Embryonic facial prominence (tissue), 1 donor: ENCODE measurements at regions not wholly inside any gene's neighbourhood (a gene's known extent, or its start where the extent isn't known, plus 50 kb on each side); places are given as distances from the start of the nearest gene placed in this dataset.

Experiments
- DNase-seq: peaks from one replicate; pipeline ENCODE4 v3.0.0-alpha.2; 2016; ENCODE audit errors: extremely low spot score

DNA sequence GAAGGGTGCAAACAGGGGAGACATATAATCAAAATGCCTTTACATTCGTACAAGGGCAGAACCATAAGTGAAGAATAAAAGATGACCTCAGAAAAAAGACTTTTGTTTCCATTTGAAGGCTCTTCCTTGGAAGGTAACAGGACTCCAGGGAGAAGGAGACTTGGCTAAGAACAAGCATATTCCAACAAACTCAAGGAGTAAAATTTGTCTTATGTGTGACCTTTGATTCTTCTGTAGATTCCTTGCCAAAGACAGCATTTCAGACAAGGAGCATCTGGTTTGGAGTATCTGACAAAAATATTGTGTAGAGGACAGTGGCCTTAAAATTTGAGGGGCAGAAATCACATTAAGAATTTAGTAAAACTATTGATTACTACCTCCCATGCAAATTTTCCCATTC, 991.9 kb downstream of the FLRT2 start:
- no peak for DNase-seq

DNA sequence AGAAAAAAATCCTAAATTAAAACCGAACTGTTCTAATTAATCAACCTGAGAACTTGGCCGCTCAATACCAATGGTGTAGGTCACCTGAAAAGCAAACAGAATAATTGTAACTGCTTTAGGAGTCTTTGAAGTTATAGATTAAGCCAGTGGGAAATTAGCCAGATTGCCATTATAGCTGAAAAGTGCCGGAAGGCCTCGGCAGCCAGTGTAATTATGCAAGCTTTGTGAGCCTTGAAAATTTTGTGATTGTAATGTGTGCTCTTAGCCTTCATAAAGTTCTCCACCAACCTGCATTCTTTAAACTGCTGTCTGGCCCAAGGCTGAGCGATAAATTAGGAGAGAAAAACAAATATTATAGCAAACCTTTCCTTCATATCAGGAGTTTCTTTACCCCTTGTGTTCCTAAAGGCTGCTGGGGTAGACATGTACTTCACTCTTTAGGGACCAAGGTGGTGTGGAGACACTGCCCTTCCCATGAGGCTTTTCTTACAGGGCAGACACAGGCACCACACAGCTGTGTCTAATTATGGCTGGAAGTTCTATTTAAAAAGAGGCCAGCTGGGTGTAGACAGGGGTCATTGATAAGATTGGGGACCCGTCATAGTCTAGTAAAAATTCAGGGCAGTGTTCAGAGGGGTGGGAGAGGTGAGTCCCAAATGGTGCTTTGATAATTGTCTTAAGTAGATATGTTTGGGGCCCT, 991.2 kb downstream of the FLRT2 start:
- DNase-seq, result no peak

- no peak for DNase-seq
These were observed 988.4 kb downstream of the FLRT2 start for GRCh38 chr14:86518298-86518697.

GRCh38 chr14:86515195-86515594, 985.3 kb downstream of the FLRT2 start:
- DNase-seq, result no peak

DNA sequence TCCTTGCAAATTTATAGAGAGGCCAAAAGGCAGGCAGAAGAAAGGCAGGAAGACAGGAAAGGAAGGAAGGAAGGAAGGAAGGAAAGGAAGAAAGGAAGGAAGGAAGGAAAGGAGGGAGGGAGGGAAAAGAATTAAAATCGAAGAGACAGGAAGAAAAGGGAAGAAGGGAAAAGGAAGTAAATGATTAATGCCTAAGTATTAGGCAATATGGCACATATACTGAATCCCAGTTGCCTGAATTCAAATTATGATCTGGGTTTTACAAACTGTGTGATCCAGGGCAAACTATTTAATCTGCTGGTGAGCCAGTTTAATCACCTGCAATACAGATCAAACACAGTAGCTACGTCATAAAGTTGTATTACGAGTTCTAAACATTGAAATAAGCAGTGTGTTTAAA, 983.6 kb downstream of the FLRT2 start:
- DNase-seq, result no peak

GRCh38 chr14:86513056-86513455, 983.1 kb downstream of the FLRT2 start:
- DNase-seq, result no peak

DNA sequence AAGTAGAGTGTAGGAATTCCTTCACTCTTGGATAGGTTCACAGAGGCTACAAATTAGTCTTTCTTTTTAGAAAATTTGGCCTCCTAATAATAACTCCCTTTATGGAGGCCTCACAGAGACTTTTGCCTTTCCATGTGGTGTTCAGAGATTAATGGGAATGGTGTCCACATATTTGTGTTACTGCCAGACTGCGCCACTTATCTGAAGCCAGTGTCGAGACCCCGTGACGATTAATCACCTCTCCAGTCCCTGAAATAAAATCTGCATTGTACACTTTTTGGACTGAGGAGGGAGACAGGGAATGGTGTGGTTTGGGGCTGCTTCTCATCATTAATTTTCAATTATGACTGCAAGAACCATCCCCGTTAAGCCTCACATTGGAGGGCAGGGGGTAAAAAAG, 980.5 kb downstream of the FLRT2 start:
- no peak for DNase-seq

DNA sequence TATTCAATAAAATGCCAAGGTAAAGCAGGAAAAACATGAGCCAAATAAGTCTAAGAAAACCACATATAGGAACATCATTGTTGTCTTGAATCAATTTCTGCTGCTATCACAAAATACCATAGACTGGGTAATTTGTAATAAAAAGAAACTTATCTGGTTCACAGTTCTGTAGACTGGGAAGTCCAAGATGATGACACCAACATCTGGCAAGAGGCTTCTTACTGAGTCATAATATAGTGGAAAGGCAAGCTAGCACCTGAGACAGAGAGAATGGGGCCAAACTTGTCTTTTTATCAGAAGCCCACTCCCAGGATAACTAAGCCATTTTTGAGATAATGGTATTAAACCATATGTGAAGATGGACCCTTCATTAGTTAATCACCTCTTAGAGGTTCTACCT, 975.9 kb downstream of the FLRT2 start:
- DNase-seq, result no peak

- DNase-seq, result no peak
These were observed 971.7 kb downstream of the FLRT2 start for GRCh38 chr14:86501611-86502010.

GRCh38 chr14:86491743-86492142, 961.8 kb downstream of the FLRT2 start:
- no peak for DNase-seq

- DNase-seq, result no peak
These were observed 951.2 kb downstream of the FLRT2 start for GRCh38 chr14:86481104-86481503.

DNA sequence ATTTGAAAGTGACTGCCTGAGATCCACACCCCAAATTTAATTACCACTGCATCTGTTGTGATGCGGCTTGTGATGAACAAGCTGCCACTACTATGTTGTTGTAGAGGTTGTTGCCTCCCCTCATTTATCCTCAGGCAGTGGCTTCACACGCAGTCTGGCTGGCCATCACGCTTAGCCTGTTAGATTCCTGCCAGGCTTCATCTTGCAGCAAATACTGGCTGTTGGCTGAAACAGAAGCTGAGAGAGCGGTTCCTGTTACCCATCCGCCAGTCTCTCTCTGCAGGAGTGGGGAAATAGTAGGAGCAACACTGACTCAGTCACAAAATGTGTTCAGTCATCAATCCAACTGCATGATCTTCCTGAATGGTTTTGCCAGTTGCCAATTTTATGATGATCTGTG, 934.4 kb downstream of the FLRT2 start:
- no peak for DNase-seq

GRCh38 chr14:86462193-86462753, 932.3 kb downstream of the FLRT2 start:
- DNase-seq, result no peak

GRCh38 chr14:86457481-86458135, 927.7 kb downstream of the FLRT2 start:
- DNase-seq, result no peak

- no peak for DNase-seq
These were observed 920.1 kb downstream of the FLRT2 start for GRCh38 chr14:86450085-86450484.

GRCh38 chr14:86442135-86442534, 912.2 kb downstream of the FLRT2 start:
- no peak for DNase-seq

GRCh38 chr14:86430853-86431252, 900.9 kb downstream of the FLRT2 start:
- DNase-seq, result no peak

GRCh38 chr14:86423214-86423613, 893.3 kb downstream of the FLRT2 start:
- DNase-seq, result no peak

DNA sequence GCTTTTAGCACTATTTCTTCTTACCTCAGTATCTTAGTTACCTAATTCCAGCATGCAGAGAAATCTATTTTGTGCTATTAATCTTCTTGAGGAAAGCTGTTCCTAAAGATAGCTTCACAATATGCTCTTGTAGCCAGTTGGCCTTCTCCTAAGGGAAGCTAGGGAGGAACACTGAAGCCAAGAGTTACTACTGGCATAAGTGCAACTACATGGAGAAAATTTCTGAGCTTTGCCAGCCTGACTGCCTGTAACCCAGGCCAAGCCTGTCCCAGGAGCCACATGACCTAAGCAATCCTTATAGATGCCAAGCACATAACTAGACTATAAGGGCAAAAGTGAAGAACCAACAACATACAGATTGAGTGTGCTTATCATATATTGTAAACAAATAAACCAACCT, 890.2 kb downstream of the FLRT2 start:
- DNase-seq, result no peak

GRCh38 chr14:86414146-86414545, 884.2 kb downstream of the FLRT2 start:
- DNase-seq, result no peak

DNA sequence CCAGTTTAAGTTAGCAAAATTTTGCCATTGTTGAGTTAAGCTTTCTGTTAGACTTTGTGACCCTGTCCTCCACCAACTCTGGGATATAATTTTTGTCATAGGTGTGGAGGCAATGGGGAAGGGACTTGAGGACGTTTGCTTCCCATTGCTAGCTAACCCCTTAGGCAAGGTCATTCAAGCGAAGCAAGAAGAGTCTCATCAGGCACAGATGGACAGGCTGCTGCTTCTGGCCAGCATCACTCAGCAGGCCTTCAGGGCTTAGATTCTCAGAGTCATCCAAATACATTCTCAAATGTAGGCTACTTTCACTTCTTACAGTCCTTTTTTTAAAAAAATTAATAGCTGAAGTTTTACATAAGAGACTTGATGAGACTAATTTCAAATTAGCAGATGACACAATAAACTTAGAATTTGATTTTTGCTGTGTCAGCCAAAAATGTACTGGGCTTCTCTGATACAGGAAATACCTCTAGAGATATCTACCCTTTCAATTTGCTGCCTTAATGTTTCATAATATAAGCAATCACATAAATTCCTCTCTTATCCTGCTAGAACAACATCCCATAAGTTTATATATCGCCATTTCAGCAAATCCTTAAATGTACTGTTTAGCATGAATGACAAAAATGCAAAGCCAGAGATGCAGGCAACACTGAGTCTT, 875.2 kb downstream of the FLRT2 start:
- DNase-seq, result no peak

GRCh38 chr14:86404425-86404824, 874.5 kb downstream of the FLRT2 start:
- DNase-seq, result no peak

DNA sequence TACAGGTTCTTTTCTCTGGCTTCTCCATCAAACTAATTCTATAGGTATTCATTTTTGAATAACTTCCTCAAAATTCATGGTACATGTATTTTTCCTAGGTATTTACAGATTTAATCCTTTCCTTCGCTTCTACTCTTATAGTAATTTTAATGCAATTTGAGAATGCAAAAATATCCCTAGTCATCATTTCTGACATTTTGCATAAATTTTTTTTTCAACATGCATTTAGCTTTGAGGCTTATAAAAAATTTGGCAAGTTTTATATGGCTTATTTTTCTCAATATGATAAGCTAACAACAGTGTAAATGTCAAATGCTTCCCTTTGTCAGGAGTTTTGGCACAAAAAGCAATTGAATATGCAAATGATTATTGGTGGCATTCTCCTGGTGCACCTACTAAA, 872.6 kb downstream of the FLRT2 start:
- no peak for DNase-seq
